HG02885 (cell line): ENCODE measurements at regions not wholly inside any gene's neighbourhood (a gene's known extent, or its start where the extent isn't known, plus 50 kb on each side); places are given as distances from the start of the nearest gene placed in this dataset.
"Not testable (repeated sequence)": the region's sequence is repeated elsewhere in the genome, so short reads cannot be mapped to it uniquely, and the experiment has no call there.

ENCODE experiments used
- ATAC-seq: cut with Tn5 transposase; IDR thresholded peaks from one replicate; pipeline ENCODE4 v1.9.1; 2021; ENCODE audit warnings: mild to moderate bottlenecking; ENCODE audit not compliant: unreplicated experiment, poor library complexity

DNA sequence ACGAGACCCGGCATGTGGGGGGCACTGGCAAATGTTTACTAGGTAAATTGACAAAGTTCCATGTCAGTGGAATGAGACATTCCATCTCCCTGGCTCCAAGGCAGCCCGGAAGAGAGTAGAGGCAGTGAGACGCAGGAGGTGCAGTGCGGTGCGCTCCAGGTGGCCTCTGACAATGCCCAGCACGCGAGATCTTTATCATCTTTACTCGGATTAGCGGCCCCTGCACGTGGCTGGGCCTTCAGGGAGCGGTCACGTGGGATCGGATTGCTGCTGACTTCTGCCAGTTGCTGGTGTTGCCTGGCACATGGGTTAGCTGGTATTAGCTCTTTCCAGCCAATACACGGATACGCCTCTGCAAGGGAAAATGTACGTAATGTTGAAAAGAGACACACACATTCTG is 151.2 kb upstream of the ALKAL2 start:
- ATAC-seq = no peak

- ATAC-seq = peak; percentile 93
Measured at GRCh38 chr2:437756-438393, 150.0 kb upstream of the ALKAL2 start.

- ATAC-seq = no peak
Measured at GRCh38 chr2:437180-437579, 149.3 kb upstream of the ALKAL2 start.

GRCh38 chr2:436205-436604 is 148.3 kb upstream of the ALKAL2 start:
- ATAC-seq = no peak

DNA sequence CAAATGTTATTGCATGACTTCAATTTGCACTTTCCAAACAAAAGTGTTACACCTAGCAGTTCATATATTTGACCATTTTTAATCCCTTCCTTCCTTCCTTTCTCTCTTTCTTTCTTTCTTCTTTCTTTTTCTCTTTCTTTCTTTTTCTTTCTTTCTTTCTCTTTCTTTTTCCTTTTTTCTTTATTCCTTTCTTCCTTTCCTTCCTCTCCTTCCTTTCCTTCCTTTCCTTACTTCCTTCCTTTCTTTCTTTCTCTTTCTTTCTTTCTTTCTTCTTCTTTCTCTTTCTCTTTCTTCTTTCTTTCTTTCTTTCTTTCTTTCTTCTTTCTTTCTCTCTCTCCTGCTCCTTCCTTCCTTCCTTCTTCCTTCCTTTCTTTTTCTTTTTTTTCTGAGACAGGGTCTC is 146.7 kb upstream of the ALKAL2 start:
- ATAC-seq = no peak

GRCh38 chr2:433216-433615 is 145.3 kb upstream of the ALKAL2 start:
- ATAC-seq = no peak

- no peak for ATAC-seq
Measured at GRCh38 chr2:430291-431040, 142.6 kb upstream of the ALKAL2 start.

DNA sequence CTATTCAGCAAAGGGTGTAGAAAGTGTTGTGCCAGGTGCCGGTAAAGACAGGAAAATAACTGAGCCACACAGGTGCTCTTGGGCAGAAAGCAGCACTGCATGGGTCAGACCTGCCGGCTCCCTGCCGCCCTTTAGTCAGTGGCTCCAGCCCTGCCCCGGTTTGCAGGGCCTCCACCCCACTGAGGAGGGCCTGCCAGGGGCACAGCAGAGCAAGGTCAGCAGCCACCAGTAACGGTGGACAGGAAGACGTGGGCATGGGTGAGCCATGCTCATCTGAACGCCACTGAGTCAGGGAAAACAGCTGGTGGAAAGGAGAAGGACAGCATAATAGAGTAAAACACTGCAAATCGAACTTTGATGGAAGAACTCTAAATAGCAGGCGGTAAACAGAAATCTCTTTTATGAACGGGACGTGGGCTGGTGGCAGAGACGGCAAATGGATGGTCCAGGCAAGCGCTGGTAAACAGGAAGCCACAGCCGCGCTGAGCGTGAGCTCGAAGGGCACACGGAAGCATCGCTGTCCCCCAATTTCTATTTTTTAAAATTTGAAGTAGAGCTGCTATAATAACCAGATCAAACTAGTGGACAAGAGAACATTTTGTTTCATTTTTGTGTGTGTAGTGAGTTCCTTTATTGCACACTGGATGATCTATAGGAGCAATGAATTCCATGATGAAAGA is 141.8 kb upstream of the ALKAL2 start:
- ATAC-seq = no peak

GRCh38 chr2:429142-429541 is 141.3 kb upstream of the ALKAL2 start:
- ATAC-seq = no peak

DNA sequence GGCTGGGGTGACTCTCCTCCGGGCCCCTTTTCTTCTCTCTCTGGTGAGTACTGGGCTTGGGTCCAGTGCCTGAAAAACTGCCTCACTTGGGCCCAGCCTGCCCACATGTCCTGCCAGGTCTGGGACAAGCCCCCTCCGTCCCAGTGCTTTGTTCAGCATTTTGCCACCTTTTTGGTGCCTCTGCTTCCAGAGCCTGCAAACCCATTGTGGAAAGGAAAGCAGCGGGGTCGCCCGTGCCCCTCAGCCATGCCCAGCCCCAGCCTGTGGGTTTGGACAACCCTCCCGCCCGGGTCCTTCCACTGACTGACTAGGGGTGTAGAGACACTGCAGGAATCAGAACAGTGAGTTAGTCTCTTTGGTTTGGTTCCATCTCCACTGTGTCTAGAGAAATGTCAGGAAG is 140.7 kb upstream of the ALKAL2 start:
- ATAC-seq = no peak

DNA sequence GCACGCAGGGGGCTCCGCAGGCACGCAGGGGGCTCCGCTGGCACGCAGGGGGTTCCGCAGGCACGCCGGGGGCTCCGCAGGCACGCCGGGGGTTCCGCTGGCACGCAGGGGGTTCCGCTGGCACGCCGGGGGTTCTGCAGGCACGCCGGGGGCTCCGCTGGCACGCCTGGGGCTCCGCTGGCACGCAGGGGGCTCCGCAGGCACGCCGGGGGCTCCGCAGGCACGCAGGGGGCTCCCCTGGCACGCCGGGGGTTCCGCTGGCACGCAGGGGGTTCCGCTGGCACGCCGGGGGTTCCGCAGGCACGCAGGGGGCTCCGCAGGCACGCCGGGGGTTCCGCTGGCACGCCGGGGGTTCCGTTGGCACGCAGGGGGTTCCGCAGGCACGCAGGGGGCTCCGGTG is 138.8 kb upstream of the ALKAL2 start:
- ATAC-seq = not testable (repeated sequence)

DNA sequence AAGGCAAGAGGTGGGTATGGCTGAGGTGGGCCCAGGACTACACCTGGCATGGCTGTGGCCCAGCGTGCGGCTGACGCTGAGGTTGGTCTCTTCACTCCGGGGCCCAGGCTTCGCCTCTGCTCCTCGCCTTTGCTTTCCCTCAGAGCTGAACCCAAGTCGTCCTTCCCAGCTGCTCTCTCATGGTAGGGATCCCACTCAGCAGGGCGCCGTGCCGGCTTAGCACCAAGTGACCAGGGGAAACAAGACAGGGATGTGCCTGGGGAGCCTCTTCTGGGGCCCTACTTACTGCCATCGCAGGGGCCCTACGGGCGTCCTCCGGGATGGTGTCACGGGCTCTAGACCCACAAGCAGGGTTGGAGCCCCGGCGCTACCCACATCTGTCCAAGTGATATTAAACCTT is 138.1 kb upstream of the ALKAL2 start:
- no peak for ATAC-seq

DNA sequence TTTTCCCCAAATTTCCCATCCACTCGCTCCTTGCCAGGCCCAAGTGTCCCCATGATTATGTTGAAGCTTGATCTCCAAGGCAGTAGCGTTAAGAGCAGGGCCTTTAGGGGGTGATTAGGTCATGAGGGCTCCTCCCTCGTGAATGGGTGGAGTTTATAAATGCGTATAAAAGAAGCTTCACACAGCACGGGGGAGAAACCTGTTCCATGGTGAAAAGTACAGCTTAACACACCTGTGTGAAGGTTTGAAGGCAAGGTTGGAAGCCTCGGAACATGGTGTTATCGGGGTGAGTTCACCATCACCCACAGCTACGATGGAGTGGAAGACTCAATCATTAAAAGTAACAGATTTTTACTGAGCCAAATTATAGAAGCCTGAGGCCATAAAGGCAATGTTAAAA is 137.4 kb upstream of the ALKAL2 start:
- no peak for ATAC-seq

DNA sequence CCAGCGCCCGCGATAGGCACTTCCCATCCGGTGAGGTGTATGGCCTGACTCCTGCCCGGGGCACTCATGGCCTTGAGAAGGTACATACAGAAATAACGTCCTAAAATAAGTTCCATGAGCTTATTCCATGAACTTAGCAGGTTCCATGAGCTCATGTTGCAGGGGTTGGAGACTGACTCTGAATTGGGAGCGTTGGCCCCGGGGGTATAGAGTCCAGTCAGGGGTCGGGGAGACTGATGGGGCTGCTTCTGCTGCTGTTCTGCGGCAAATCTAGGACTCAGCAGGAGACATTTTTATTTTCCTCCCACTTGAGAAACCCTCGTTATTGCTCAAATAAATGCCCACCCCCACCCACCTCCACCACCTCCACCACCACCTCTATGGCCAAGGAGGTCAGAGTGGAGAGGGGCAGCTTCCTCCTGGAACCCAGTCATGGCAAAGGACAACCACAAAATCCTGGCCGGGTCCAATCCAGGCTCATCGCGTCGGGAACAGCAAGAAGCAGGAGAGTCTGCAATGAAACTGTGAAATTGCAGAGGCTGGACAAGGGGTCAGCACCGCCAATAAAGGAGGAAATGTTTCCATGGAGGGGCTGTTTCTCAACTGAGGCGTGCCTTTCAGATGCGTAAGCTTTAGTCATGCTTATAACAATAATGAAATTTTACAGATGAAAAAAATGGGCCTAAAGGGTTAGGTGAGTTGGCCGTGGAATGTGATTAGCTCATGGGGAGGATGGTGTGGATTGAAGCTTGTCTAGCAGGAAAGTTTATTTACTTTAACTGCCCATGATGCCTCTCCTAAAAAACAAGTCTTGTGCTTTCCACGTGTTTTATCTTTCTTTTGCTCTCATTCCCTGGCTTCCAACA is 136.6 kb upstream of the ALKAL2 start:
- ATAC-seq = no peak

DNA sequence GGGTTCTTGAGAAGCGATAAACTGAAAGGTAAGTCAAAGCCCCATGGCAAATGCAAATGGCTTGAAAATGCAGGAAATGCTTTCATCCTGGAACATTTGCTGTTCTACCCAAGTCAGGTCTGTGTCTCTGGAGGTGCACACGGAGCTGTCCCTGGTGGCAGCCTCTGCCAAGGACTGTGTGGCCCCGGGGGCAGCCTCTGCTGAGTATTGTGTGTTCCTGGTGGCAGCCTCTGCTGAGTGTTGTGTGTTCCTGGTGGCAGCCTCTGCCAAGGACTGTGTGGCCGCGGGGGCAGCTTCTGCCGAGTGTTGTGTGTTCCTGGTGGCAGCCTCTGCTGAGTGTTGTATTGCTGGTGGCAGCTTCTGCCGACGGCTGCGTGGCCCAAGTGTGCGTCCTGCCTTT is 135.6 kb upstream of the ALKAL2 start:
- no peak for ATAC-seq

DNA sequence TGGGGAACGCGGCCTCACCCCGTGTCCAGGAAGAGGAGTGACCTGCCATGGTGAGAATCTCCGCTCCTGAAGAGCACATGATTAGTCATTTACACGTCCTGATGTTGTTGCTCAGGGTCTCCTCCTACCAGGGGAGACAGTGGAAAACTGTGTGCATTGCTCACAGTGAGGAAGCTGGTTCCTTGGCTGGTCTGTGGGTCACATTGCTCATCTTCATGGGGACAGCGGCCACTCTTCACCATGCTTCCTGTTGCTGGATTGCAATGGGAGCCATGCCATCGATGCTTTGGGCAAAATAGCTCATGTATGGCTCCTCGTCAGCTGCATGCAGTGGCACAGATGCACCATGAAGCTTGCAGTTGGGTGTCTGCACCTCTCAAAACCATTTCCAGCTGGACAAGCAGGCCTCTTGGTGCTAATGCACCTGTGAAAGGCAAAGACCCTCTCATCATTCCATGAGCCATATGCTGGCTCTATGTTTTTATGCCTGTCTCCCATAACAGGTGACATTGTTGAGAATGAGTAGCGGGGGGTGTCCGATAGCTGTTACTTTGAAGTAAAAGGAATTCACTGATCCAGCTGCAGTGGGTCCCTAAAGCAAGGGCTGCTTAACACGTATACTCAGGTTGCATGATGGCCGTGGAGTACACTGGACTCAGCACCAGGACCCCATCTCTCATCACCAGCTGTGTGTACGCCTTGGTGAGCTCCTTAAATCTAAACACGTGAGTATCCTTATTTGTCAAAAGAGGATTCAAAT is 135.0 kb upstream of the ALKAL2 start:
- ATAC-seq = no peak

- ATAC-seq = no peak
Measured at GRCh38 chr2:421406-421805, 133.5 kb upstream of the ALKAL2 start.

DNA sequence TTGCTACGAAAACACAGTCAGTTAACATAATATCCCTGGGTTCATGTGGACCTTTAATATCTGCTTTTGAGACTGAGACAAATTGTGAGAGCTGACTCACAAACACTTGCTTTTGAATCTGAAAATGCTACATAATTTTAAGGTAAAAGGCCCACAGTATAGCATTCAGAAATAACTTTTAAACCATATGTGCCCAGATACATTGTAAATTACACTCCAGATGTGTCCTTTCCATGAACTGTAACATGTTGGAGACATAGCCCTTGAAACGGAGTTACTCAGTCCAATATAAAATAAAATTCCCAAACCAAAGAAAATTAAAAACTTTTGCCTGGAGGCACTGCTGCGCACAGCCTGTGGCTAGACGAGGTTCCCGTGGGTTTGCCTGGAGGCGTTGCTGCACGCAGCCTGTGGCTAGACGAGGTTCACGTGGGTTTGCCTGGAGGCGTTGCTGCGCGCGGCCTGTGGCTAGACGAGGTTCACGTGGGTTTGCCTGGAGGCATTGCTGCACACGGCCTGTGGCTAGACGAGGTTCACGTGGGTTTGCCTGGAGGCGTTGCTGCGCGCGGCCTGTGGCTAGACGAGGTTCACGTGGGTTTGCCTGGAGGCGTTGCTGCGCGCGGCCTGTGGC is 131.9 kb upstream of the ALKAL2 start:
- ATAC-seq = no peak

DNA sequence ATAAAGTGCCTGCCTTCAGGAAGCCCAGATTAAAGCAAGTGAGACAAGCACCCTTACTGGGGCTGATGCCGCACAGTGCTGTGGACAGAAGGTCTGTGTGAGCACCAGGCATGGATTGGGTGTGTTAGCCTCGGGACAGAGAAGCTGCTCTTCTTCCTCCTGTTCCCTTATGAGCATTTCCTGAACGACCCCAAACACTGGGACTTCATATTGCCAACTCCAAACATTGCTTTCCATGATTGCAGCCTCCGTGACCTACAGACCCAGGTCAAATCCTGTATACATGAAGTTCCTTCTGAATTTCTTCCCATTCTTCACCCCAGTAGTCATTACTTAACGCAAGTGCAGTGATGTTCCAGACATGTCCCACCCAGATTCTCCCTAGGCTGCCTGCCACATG is 129.8 kb upstream of the ALKAL2 start:
- no peak for ATAC-seq

DNA sequence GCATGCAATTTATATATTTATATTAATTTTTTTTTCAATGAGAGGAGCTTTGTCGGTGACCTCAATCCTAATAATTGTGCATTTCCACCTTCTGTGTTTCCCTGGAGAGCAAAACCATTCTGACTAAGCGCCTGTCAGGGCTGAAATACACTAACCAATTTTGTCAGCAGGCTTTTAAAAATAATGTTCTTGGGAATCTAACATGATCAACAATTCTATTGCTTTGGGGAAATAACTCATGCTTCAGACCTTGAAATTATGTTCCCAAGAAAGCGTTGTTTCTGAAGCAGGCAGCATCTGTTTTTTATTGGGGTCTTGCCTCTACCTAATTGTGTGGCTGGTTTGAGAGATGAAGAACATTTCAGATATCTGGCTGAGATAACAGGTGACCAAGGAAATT is 129.1 kb upstream of the ALKAL2 start:
- ATAC-seq = no peak
